WTC11 (cell line): ENCODE measurements at regions not wholly inside any gene's neighbourhood (a gene's known extent, or its start where the extent isn't known, plus 50 kb on each side); places are given as distances from the start of the nearest gene placed in this dataset.

Source experiments
- ATAC-seq: fragments of 200-7000 bp; cut with Tn5 transposase; 2 replicates; pipeline ENCODE4 v1.10.0; 2021; ENCODE audit warnings: mild to moderate bottlenecking, moderate library complexity
- CTCF ChIA-PET: fragments of 300-600 bp; sonication (Branson Sonifier 250); formaldehyde crosslinking; loops from one replicate; lab custom pipeline; 2021; ENCODE audit warnings: antibody characterized with exemption; lab: Charles Lee
- POLR2A ChIA-PET: fragments of 350-600 bp; sonication (Branson Sonifier 250); formaldehyde crosslinking; loops from one replicate; lab custom pipeline; 2021; ENCODE audit warnings: antibody characterized with exemption; lab: Charles Lee
- DNase-seq: peaks from one replicate; pipeline ENCODE4 v3.0.0; 2021; ENCODE audit warnings: low spot score
- H3K27ac Mint-ChIP-seq: 2 replicates; pipeline ENCODE4 v1.8.0; 2021; ENCODE audit warnings: mixed read lengths
- H3K27me3 Mint-ChIP-seq: 2 replicates; pipeline ENCODE4 v1.8.0; 2021; ENCODE audit warnings: low read depth, mild to moderate bottlenecking, moderate library complexity, mixed read lengths
- H3K36me3 Mint-ChIP-seq: 2 replicates; pipeline ENCODE4 v1.8.0; 2021; ENCODE audit warnings: mixed read lengths
- H3K4me1 Mint-ChIP-seq: 2 replicates; pipeline ENCODE4 v1.8.0; 2022; ENCODE audit warnings: mixed read lengths
- H3K4me3 Mint-ChIP-seq: 2 replicates; pipeline ENCODE4 v1.8.0; 2021; ENCODE audit warnings: mild to moderate bottlenecking, moderate library complexity, mixed read lengths
- H3K9me3 Mint-ChIP-seq: 2 replicates; pipeline ENCODE4 v1.8.0; 2021; ENCODE audit warnings: mixed read lengths
- ELF4 ChIP-seq: sonication (generic); formaldehyde crosslinking; IDR thresholded peaks from 2 replicates; pipeline ENCODE4 v1.8.1; 2022; ENCODE audit warnings: low read depth, mild to moderate bottlenecking, moderate library complexity, missing genetic modification reagents
- FOXK1 ChIP-seq: sonication (generic); formaldehyde crosslinking; IDR thresholded peaks from 2 replicates; pipeline ENCODE4 v1.8.0; 2022; ENCODE audit warnings: mild to moderate bottlenecking, moderate library complexity, missing genetic modification reagents
- KAT7 ChIP-seq: sonication (generic); formaldehyde crosslinking; IDR thresholded peaks from 2 replicates; pipeline ENCODE4 v1.8.1; 2023; ENCODE audit warnings: missing genetic modification reagents, mild to moderate bottlenecking, borderline replicate concordance
- MXD4 ChIP-seq: fragments of 250-450 bp; sonication (Bioruptor Pico); IDR thresholded peaks from 2 replicates; pipeline ENCODE4 v1.8.0; 2021; ENCODE audit warnings: mild to moderate bottlenecking, moderate library complexity, borderline replicate concordance
- NFATC4 ChIP-seq: fragments of 250-450 bp; sonication (Bioruptor Pico); IDR thresholded peaks from 2 replicates; pipeline ENCODE4 v1.9.0; 2021; ENCODE audit warnings: mild to moderate bottlenecking
- PRRX2 ChIP-seq: fragments of 250-450 bp; sonication (Bioruptor Pico); IDR thresholded peaks from 2 replicates; pipeline ENCODE4 v1.8.0; 2021; ENCODE audit warnings: mild to moderate bottlenecking
- RORB ChIP-seq: fragments of 250-450 bp; sonication (Bioruptor Pico); IDR thresholded peaks from 2 replicates; pipeline ENCODE4 v1.9.0; 2021; ENCODE audit warnings: mild to moderate bottlenecking
- SMAD3 ChIP-seq: sonication (generic); formaldehyde crosslinking; IDR thresholded peaks from 2 replicates; pipeline ENCODE4 v1.8.0; 2022; ENCODE audit warnings: missing genetic modification reagents, mild to moderate bottlenecking, borderline replicate concordance
- SMAD4 ChIP-seq: sonication (generic); formaldehyde crosslinking; IDR thresholded peaks from 2 replicates; pipeline ENCODE4 v1.8.0; 2022; ENCODE audit warnings: mild to moderate bottlenecking, missing genetic modification reagents
- TCF7 ChIP-seq: sonication (generic); formaldehyde crosslinking; IDR thresholded peaks from 2 replicates; pipeline ENCODE4 v1.8.0; 2022; ENCODE audit warnings: mild to moderate bottlenecking, low read depth, missing genetic modification reagents, moderate library complexity
- ZBTB21 ChIP-seq: sonication (generic); formaldehyde crosslinking; IDR thresholded peaks from 2 replicates; pipeline ENCODE4 v1.8.1; 2023; ENCODE audit warnings: mild to moderate bottlenecking, missing genetic modification reagents, borderline replicate concordance
- ZNF138 ChIP-seq: sonication (generic); formaldehyde crosslinking; conservative IDR thresholded peaks from 2 replicates; pipeline ENCODE4 v1.8.1; 2022; ENCODE audit warnings: mild to moderate bottlenecking, moderate library complexity, missing genetic modification reagents
- ZNF219 ChIP-seq: sonication (generic); formaldehyde crosslinking; IDR thresholded peaks from 2 replicates; pipeline ENCODE4 v1.8.0; 2023; ENCODE audit warnings: missing genetic modification reagents, mild to moderate bottlenecking, borderline replicate concordance
- ZNF317 ChIP-seq: sonication (generic); formaldehyde crosslinking; IDR thresholded peaks from 2 replicates; pipeline ENCODE4 v1.8.1; 2023; ENCODE audit warnings: low read depth, mild to moderate bottlenecking, moderate library complexity, missing genetic modification reagents, borderline replicate concordance
- ZNF396 ChIP-seq: fragments of 250-450 bp; sonication (Bioruptor Pico); IDR thresholded peaks from 2 replicates; pipeline ENCODE4 v1.8.0; 2021; ENCODE audit warnings: mild to moderate bottlenecking, moderate library complexity, borderline replicate concordance
- TF ChIP-seq, protein P1 (sequence below): sonication (generic); formaldehyde crosslinking; IDR thresholded peaks from 2 replicates; pipeline ENCODE4 v1.8.1; 2022; ENCODE audit warnings: mild to moderate bottlenecking, missing genetic modification reagents, moderate library complexity, borderline replicate concordance
- TF ChIP-seq, protein P2 (sequence below): sonication (generic); formaldehyde crosslinking; conservative IDR thresholded peaks from 2 replicates; pipeline ENCODE4 v1.8.1; 2022; ENCODE audit warnings: mild to moderate bottlenecking, missing genetic modification reagents
- TF ChIP-seq, protein P3 (sequence below): sonication (generic); formaldehyde crosslinking; IDR thresholded peaks from 2 replicates; pipeline ENCODE4 v1.8.0; 2022; ENCODE audit warnings: mild to moderate bottlenecking, missing genetic modification reagents
- TF ChIP-seq, protein P4 (sequence below): sonication (generic); formaldehyde crosslinking; IDR thresholded peaks from 2 replicates; pipeline ENCODE4 v1.8.1; 2022; ENCODE audit warnings: mild to moderate bottlenecking, moderate library complexity, missing genetic modification reagents
- TF ChIP-seq, protein P5 (sequence below): sonication (generic); formaldehyde crosslinking; IDR thresholded peaks from 2 replicates; pipeline ENCODE4 v1.8.0; 2022; ENCODE audit warnings: missing genetic modification reagents
- TF ChIP-seq, protein P6 (sequence below): sonication (generic); formaldehyde crosslinking; IDR thresholded peaks from 2 replicates; pipeline ENCODE4 v1.8.1; 2023; ENCODE audit warnings: mild to moderate bottlenecking, moderate library complexity, missing genetic modification reagents
- TF ChIP-seq, protein P7 (sequence below): sonication (generic); formaldehyde crosslinking; IDR thresholded peaks from 2 replicates; pipeline ENCODE4 v1.8.0; 2022; ENCODE audit warnings: mild to moderate bottlenecking, missing genetic modification reagents
- TF ChIP-seq, protein P8 (sequence below): fragments of 250-450 bp; sonication (Bioruptor Pico); IDR thresholded peaks from 2 replicates; pipeline ENCODE4 v1.9.0; 2021; ENCODE audit warnings: moderate library complexity, mild to moderate bottlenecking, inconsistent platforms, borderline replicate concordance

DNA sequence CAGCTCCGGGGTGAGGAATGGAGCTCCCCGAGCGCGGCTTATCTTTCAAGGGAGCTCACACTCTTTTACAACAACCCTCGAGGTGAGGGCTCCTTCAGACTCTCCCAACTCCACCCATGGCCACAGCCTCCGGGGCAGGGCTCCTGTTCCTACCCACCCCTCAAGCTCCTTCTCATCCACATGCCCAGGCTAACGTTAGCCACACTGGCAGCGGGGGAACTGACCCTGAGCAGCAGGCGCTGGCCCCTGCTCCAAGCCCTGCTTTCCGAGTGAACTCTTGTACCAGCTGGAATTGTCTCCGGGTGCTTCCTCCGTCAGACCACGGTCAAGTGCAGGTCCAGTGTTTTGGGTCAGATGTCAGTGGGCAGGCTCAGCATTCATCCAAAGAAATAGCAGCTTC is 89.4 kb downstream of the ANKRD10 start:
- H3K27ac Mint-ChIP-seq: no peak overlapping the region
- TF ChIP-seq ZNF138 (CRISPR knock-in tag): no peak
- TF ChIP-seq, protein P1, sequence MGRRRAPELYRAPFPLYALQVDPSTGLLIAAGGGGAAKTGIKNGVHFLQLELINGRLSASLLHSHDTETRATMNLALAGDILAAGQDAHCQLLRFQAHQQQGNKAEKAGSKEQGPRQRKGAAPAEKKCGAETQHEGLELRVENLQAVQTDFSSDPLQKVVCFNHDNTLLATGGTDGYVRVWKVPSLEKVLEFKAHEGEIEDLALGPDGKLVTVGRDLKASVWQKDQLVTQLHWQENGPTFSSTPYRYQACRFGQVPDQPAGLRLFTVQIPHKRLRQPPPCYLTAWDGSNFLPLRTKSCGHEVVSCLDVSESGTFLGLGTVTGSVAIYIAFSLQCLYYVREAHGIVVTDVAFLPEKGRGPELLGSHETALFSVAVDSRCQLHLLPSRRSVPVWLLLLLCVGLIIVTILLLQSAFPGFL (CRISPR knock-in tag): no peak
- TF ChIP-seq, protein P2, sequence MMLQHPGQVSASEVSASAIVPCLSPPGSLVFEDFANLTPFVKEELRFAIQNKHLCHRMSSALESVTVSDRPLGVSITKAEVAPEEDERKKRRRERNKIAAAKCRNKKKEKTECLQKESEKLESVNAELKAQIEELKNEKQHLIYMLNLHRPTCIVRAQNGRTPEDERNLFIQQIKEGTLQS (CRISPR knock-in tag): no peak
- TF ChIP-seq ZBTB21: no peak
- TF ChIP-seq RORB (CRISPR knock-in tag): no peak
- no peak for TF ChIP-seq SMAD4 (CRISPR knock-in tag)
- no peak for TF ChIP-seq ELF4 (CRISPR knock-in tag)
- no peak for TF ChIP-seq ZNF317 (CRISPR knock-in tag)
- TF ChIP-seq, protein P3, sequence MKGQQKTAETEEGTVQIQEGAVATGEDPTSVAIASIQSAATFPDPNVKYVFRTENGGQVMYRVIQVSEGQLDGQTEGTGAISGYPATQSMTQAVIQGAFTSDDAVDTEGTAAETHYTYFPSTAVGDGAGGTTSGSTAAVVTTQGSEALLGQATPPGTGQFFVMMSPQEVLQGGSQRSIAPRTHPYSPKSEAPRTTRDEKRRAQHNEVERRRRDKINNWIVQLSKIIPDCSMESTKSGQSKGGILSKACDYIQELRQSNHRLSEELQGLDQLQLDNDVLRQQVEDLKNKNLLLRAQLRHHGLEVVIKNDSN (CRISPR knock-in tag): no peak
- TF ChIP-seq, protein P4, sequence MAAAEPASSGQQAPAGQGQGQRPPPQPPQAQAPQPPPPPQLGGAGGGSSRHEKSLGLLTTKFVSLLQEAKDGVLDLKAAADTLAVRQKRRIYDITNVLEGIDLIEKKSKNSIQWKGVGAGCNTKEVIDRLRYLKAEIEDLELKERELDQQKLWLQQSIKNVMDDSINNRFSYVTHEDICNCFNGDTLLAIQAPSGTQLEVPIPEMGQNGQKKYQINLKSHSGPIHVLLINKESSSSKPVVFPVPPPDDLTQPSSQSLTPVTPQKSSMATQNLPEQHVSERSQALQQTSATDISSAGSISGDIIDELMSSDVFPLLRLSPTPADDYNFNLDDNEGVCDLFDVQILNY: no peak
- no peak for TF ChIP-seq FOXK1
- ChIA-PET CTCF (interaction anchor here (1.0 kb wide), 1 partner anchor 90 kb away, joined by 3 read pairs; no protein-coding TSS in a partner anchor), POLR2A (interaction anchor here (0.9 kb wide), 1 partner anchor 13 kb away, joined by 3 read pairs; no protein-coding TSS in a partner anchor)
- no peaks in the 10 kb centered on the region for H3K27me3 Mint-ChIP-seq
- DNase-seq: no peak
- no peak for ATAC-seq
- no peaks in the 10 kb centered on the region for H3K36me3 Mint-ChIP-seq
- no peaks in the 10 kb centered on the region for H3K4me1 Mint-ChIP-seq
- peaks cover 14% of the 10 kb centered on the region for H3K9me3 Mint-ChIP-seq
- no peak overlapping the region for H3K4me3 Mint-ChIP-seq

DNA sequence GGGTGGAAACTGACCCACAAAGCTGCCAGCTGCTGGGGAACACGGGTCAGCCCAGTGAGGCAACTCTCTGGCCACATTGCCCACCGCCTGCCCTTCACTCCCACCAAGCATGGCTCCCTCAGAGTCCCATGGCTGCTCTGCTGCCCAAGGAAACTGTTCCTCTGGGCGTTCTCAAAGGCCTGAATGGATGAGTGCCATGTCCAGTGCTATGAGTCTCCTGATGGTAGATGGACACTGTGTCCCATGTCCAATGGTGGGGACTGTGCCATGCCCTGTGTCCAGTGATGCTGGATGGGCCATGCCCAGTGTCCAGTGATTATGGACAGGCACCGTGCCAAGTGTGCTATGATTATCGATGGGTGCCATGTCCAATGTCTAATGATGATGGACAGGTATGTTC is 88.8 kb downstream of the ANKRD10 start:
- Mint-ChIP-seq H3K27me3 (no peaks in the 10 kb centered on the region), H3K27ac (no peak overlapping the region), H3K4me3 (no peak overlapping the region), H3K36me3 (no peaks in the 10 kb centered on the region), H3K4me1 (no peaks in the 10 kb centered on the region), H3K9me3 (peaks cover 14% of the 10 kb centered on the region)
- ChIA-PET POLR2A (no interaction called here), CTCF (no interaction called here)
- no peak for DNase-seq
- no peak for ATAC-seq
- TF ChIP-seq SMAD3 (CRISPR knock-in tag): no peak
- no peak for TF ChIP-seq SMAD4 (CRISPR knock-in tag)
- no peak for TF ChIP-seq RORB (CRISPR knock-in tag)
- TF ChIP-seq, protein P5, sequence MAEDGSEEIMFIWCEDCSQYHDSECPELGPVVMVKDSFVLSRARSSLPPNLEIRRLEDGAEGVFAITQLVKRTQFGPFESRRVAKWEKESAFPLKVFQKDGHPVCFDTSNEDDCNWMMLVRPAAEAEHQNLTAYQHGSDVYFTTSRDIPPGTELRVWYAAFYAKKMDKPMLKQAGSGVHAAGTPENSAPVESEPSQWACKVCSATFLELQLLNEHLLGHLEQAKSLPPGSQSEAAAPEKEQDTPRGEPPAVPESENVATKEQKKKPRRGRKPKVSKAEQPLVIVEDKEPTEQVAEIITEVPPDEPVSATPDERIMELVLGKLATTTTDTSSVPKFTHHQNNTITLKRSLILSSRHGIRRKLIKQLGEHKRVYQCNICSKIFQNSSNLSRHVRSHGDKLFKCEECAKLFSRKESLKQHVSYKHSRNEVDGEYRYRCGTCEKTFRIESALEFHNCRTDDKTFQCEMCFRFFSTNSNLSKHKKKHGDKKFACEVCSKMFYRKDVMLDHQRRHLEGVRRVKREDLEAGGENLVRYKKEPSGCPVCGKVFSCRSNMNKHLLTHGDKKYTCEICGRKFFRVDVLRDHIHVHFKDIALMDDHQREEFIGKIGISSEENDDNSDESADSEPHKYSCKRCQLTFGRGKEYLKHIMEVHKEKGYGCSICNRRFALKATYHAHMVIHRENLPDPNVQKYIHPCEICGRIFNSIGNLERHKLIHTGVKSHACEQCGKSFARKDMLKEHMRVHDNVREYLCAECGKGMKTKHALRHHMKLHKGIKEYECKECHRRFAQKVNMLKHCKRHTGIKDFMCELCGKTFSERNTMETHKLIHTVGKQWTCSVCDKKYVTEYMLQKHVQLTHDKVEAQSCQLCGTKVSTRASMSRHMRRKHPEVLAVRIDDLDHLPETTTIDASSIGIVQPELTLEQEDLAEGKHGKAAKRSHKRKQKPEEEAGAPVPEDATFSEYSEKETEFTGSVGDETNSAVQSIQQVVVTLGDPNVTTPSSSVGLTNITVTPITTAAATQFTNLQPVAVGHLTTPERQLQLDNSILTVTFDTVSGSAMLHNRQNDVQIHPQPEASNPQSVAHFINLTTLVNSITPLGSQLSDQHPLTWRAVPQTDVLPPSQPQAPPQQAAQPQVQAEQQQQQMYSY: no peak
- TF ChIP-seq ZNF396 (CRISPR knock-in tag): no peak
- TF ChIP-seq NFATC4 (CRISPR knock-in tag): no peak
- TF ChIP-seq MXD4 (CRISPR knock-in tag): no peak
- TF ChIP-seq, protein P6, sequence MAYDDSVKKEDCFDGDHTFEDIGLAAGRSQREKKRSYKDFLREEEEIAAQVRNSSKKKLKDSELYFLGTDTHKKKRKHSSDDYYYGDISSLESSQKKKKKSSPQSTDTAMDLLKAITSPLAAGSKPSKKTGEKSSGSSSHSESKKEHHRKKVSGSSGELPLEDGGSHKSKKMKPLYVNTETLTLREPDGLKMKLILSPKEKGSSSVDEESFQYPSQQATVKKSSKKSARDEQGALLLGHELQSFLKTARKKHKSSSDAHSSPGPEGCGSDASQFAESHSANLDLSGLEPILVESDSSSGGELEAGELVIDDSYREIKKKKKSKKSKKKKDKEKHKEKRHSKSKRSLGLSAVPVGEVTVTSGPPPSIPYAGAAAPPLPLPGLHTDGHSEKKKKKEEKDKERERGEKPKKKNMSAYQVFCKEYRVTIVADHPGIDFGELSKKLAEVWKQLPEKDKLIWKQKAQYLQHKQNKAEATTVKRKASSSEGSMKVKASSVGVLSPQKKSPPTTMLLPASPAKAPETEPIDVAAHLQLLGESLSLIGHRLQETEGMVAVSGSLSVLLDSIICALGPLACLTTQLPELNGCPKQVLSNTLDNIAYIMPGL (CRISPR knock-in tag): no peak
- TF ChIP-seq KAT7 (CRISPR knock-in tag): no peak
- no peak for TF ChIP-seq TCF7 (CRISPR knock-in tag)
- TF ChIP-seq PRRX2: no peak
- TF ChIP-seq, protein P4: no peak
- TF ChIP-seq ZNF219 (CRISPR knock-in tag): no peak
- TF ChIP-seq, protein P7, sequence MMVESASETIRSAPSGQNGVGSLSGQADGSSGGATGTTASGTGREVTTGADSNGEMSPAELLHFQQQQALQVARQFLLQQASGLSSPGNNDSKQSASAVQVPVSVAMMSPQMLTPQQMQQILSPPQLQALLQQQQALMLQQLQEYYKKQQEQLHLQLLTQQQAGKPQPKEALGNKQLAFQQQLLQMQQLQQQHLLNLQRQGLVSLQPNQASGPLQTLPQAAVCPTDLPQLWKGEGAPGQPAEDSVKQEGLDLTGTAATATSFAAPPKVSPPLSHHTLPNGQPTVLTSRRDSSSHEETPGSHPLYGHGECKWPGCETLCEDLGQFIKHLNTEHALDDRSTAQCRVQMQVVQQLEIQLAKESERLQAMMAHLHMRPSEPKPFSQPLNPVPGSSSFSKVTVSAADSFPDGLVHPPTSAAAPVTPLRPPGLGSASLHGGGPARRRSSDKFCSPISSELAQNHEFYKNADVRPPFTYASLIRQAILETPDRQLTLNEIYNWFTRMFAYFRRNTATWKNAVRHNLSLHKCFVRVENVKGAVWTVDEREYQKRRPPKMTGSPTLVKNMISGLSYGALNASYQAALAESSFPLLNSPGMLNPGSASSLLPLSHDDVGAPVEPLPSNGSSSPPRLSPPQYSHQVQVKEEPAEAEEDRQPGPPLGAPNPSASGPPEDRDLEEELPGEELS (CRISPR knock-in tag): no peak
- TF ChIP-seq, protein P8, sequence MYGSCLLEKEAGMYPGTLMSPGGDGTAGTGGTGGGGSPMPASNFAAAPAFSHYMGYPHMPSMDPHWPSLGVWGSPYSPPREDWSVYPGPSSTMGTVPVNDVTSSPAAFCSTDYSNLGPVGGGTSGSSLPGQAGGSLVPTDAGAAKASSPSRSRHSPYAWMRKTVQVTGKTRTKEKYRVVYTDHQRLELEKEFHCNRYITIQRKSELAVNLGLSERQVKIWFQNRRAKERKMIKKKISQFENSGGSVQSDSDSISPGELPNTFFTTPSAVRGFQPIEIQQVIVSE (CRISPR knock-in tag): no peak
